Prostate gland (tissue), 2 donors: ENCODE measurements at regions not wholly inside any gene's neighbourhood (a gene's known extent, or its start where the extent isn't known, plus 50 kb on each side); places are given as distances from the start of the nearest gene placed in this dataset.

ENCODE experiments used
- DNase-seq: peaks from one replicate; pipeline ENCODE4 v3.0.0-alpha.2; 2019; ENCODE audit warnings: low spot score
- H3K27ac ChIP-seq, 2 donors: fragments of 200-600 bp; sonication (generic); 2 replicates each; pipeline ENCODE4 v1.5.1; 2017 to 2019
- H3K27me3 ChIP-seq: fragments of 200-600 bp; sonication (generic); replicated peaks from 2 replicates; pipeline ENCODE4 v1.5.1; 2019; ENCODE audit not compliant: insufficient read depth
- H3K36me3 ChIP-seq, 2 donors: fragments of 200-600 bp; sonication (generic); 1 replicate in 1 of 2; 2 replicates in 1 of 2; pipeline versions ENCODE4 v1.5.1 to v1.8.1; 2017 to 2019
- H3K4me1 ChIP-seq: fragments of 200-600 bp; sonication (generic); replicated peaks from 2 replicates; pipeline ENCODE4 v1.5.1; 2019
- H3K4me3 ChIP-seq, 2 donors: fragments of 200-600 bp; sonication (generic); 2 replicates each; pipeline ENCODE4 v1.5.1; 2017 to 2019
- H3K9me3 ChIP-seq: fragments of 200-600 bp; sonication (generic); 2 replicates; pipeline ENCODE4 v1.5.1; 2017
- POLR2A ChIP-seq: fragments of 450-650 bp; IDR thresholded peaks from one replicate; pipeline ENCODE4 v1.6.1; 2016; ENCODE audit warnings: antibody characterized with exemption, mild to moderate bottlenecking
- POLR2AphosphoS5 ChIP-seq: sonication (generic); formaldehyde crosslinking; IDR thresholded peaks from one replicate; pipeline ENCODE4 v1.6.1; 2017; ENCODE audit warnings: antibody characterized with exemption
- WGBS: methylation state at CpG from one replicate; pipeline ENCODE4 v1.1.5; 2018; 5-methylcytosine and 5-hydroxymethylcytosine counted together
- intact Hi-C: fragments of 100-400 bp; cut with DNase I; formaldehyde crosslinking; loops from one replicate; pipeline ENCODE4 v1.14.2; 2022
- TF ChIP-seq, protein P1 (sequence below), 4 experiments: fragments of 200-600 bp in 2 of 4; fragments of 450-650 bp in 2 of 4; sonication (generic) in 2 of 4; IDR thresholded peaks; 1 replicate in 3 of 4; 2 replicates in 1 of 4; pipeline ENCODE4 v1.5.1; 2016 to 2019; ENCODE audit warnings: antibody characterized with exemption in 4 of 4, mild to moderate bottlenecking in 2 of 4, moderate library complexity in 2 of 4

GRCh38 chr9:129440435-129441186, 180.3 kb downstream of the C9orf50 start:
- Histone ChIP-seq H3K9me3 (no peaks in the 10 kb centered on the region), H3K4me1 (no peaks in the 10 kb centered on the region), H3K27ac (no peak overlapping the region), H3K36me3 (no peaks in the 10 kb centered on the region), H3K27me3 (no peaks in the 10 kb centered on the region), H3K4me3 (no peak overlapping the region)
- no peak for DNase-seq
- intact Hi-C loops, result no loop called here
- 72% methylated on average over 12 of the region's 12 CpGs for WGBS
- TF ChIP-seq, protein P1, sequence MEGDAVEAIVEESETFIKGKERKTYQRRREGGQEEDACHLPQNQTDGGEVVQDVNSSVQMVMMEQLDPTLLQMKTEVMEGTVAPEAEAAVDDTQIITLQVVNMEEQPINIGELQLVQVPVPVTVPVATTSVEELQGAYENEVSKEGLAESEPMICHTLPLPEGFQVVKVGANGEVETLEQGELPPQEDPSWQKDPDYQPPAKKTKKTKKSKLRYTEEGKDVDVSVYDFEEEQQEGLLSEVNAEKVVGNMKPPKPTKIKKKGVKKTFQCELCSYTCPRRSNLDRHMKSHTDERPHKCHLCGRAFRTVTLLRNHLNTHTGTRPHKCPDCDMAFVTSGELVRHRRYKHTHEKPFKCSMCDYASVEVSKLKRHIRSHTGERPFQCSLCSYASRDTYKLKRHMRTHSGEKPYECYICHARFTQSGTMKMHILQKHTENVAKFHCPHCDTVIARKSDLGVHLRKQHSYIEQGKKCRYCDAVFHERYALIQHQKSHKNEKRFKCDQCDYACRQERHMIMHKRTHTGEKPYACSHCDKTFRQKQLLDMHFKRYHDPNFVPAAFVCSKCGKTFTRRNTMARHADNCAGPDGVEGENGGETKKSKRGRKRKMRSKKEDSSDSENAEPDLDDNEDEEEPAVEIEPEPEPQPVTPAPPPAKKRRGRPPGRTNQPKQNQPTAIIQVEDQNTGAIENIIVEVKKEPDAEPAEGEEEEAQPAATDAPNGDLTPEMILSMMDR (IDR thresholded peaks at IDR 0.05), result no peak

DNA sequence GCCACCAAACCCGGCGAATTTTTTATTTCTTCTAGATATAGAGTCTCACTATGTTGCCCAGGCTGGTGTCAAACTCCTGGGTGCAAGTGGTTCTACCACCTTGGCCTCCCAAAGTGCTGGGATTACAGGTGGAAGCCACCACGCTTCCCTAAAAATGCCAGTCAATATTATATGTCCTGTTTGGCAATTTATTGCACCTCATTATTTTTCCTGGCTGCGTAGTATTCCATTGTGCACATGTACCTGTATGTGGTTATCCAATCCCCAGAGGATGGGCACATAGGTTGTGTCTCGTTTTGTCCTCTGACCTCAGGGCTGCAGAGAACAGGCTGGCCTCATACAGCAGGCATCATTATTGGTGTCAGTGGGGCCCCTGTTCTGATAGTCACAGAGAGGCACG, 181.7 kb downstream of the C9orf50 start:
- Histone ChIP-seq H3K9me3 (no peaks in the 10 kb centered on the region), H3K36me3 (no peaks in the 10 kb centered on the region), H3K4me1 (no peaks in the 10 kb centered on the region), H3K4me3 (no peak overlapping the region), H3K27ac (no peak overlapping the region), H3K27me3 (no peaks in the 10 kb centered on the region)
- DNase-seq, result no peak
- TF ChIP-seq POLR2A (no peak), POLR2AphosphoS5 (no peak)
- TF ChIP-seq, protein P1 (IDR thresholded peaks at IDR 0.05), result no peak
- intact Hi-C loops, result no loop called here
- 62% methylated on average over 6 of the region's 6 CpGs for WGBS

DNA sequence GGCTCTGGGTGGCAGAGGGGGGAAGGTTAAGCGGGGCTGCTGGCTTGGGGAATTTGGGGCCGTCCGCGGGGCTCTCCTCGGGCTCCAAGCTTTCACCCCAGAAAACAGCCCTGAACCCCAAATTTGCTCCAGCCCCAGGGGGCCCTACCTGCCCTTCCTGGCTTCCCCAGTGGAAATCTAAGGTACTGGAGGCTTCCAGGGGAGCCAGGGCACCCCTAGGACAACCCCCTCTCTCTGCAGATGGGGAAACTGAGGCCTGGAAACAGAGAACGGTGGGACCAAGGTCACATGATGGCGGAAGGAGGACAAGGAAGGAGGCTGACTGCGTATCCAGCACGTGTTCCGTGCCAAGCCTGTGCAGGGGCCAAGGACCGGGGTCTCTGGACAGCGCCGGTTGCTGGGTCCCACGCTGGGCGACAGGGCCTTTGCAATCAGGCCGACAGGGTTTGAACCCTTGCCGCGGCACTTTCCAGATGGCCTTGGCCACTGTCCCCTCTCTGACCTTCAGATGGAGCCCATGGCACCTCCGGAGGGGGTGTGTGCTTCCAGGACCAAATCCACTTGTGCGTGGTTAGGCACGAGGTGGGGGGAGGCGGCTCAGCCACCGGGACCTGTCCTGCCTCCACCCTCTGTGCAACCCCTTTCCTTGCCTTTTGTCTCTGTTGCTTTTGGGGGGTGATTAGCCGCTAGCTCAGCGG, 183.1 kb downstream of the C9orf50 start:
- intact Hi-C loops, result no loop called here

DNA sequence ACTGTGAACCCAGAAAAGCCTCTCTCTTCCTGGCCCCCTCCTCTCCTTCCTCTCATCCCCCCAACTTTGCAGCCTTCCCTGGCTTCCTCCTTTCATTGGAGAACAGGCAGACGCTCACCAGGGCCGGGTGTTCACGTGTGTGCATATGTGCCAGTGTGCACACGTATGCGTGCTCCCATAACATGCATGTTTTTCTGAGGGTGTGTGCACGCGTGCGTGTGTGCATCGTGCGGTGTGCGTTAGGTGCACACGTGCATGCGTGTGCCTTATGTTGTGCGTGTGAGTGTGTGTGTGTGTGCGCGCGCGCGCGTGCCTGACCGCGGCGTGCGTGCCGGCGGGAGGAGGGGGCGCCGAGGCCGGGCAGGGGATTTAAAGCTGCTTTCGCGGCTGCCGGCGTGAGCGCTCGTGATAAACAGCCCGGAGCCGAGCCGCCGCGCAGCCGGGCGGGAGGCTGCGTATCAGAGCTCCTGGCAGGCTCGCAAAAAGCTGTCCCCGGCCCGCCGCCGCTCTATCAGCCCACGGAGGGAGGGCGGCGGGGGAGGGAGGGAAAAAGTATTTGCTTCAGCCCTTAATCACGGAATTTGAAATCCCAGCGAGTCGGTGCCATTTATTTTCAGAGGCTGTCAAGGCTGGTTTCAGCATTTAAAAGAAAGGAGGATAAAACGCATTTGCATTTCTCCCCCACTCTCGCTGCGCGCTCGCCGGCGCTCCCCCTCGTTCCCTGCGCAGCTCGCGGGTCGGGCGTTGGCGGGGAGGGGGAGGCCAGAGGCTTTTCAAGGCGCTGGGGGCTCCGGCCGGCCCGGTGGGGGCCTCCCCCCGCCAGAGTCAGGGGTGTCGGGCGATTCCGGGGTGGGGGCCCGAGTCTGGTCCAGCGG, 183.9 kb downstream of the C9orf50 start:
- no peaks in the 10 kb centered on the region for H3K27me3 ChIP-seq
- H3K4me3 ChIP-seq, result peak overlapping the region; percentile 44 to 50
- TF ChIP-seq, protein P1 (IDR thresholded peaks at IDR 0.05), result no peak
- TF ChIP-seq POLR2AphosphoS5 (peak; percentile 35), POLR2A (peak; percentile 13)
- WGBS, result 13% methylated on average over 73 of the region's 78 CpGs
- DNase-seq, result peak; percentile 60
- intact Hi-C loops, result no loop called here
- H3K9me3 ChIP-seq, result no peaks in the 10 kb centered on the region
- peaks cover 11% of the 10 kb centered on the region for H3K4me1 ChIP-seq
- peak overlapping the region; percentile 70 to 79 for H3K27ac ChIP-seq
- no peaks in the 10 kb centered on the region for H3K36me3 ChIP-seq

More for the DNA sequence above, 183.1 kb downstream of the C9orf50 start:
- TF ChIP-seq POLR2AphosphoS5, result no peak
- TF ChIP-seq, protein P1 (IDR thresholded peaks at IDR 0.05), result no peak
- no peak for TF ChIP-seq POLR2A
- H3K9me3 ChIP-seq, result no peaks in the 10 kb centered on the region
- H3K27me3 ChIP-seq, result no peaks in the 10 kb centered on the region
- H3K4me3 ChIP-seq, result peak overlapping the region; percentile 44 to 50
- no peak for DNase-seq
- H3K27ac ChIP-seq, result peak overlapping the region; percentile 70 to 79
- H3K4me1 ChIP-seq, result peaks cover 4% of the 10 kb centered on the region
- WGBS, result 28% methylated on average over 24 of the region's 25 CpGs
- H3K36me3 ChIP-seq, result no peaks in the 10 kb centered on the region
